ENCODE measurements at regions not wholly inside any gene's neighbourhood (a gene's known extent, or its start where the extent isn't known, plus 50 kb on each side); places are given as distances from the start of the nearest gene placed in this dataset.

GRCh38 chr2:237171396-237171795 lies 85.7 kb downstream of the COPS8 start:
- TF ChIP-seq CTCF (IDR thresholded peaks at IDR 0.05) = peak; percentile 74
- peak; percentile 91 for DNase-seq
- H3K4me3 Mint-ChIP-seq = peak overlapping the region; percentile 81
- no peaks in the 10 kb centered on the region for H3K27me3 Mint-ChIP-seq (ENCODE audit: insufficient read depth)
- peak overlapping the region; percentile 87 for H3K27ac Mint-ChIP-seq
- peaks cover 21% of the 10 kb centered on the region for H3K9me3 Mint-ChIP-seq
- H3K4me1 Mint-ChIP-seq (ENCODE audit: low read depth) = peaks cover 49% of the 10 kb centered on the region
- peaks cover 28% of the 10 kb centered on the region for H3K36me3 Mint-ChIP-seq (ENCODE audit: low read depth)

GRCh38 chr2:237171881-237172280 lies 86.2 kb downstream of the COPS8 start:
- peaks cover 28% of the 10 kb centered on the region for H3K36me3 Mint-ChIP-seq (ENCODE audit: low read depth)
- no peaks in the 10 kb centered on the region for H3K27me3 Mint-ChIP-seq (ENCODE audit: insufficient read depth)
- H3K9me3 Mint-ChIP-seq = peaks cover 21% of the 10 kb centered on the region
- no peak for DNase-seq
- peaks cover 48% of the 10 kb centered on the region for H3K4me1 Mint-ChIP-seq (ENCODE audit: low read depth)
- peak overlapping the region; percentile 81 for H3K4me3 Mint-ChIP-seq
- peak overlapping the region; percentile 87 for H3K27ac Mint-ChIP-seq
- no peak for TF ChIP-seq CTCF (IDR thresholded peaks at IDR 0.05)

- Mint-ChIP-seq H3K4me1 (ENCODE audit: low read depth) (peaks cover 70% of the 10 kb centered on the region), H3K9me3 (peaks cover 10% of the 10 kb centered on the region), H3K27ac (no peak overlapping the region; the same call in 1 of the 2 replicates), H3K27me3 (ENCODE audit: insufficient read depth) (no peaks in the 10 kb centered on the region), H3K4me3 (no peak overlapping the region), H3K36me3 (ENCODE audit: low read depth) (peaks cover 12% of the 10 kb centered on the region)
- no peak for TF ChIP-seq CTCF (IDR thresholded peaks at IDR 0.05)
- no peak for DNase-seq
These were observed 91.4 kb downstream of the COPS8 start for GRCh38 chr2:237177052-237177451.

GRCh38 chr2:237177986-237178385 lies 92.3 kb downstream of the COPS8 start:
- peaks cover 12% of the 10 kb centered on the region for H3K36me3 Mint-ChIP-seq (ENCODE audit: low read depth)
- TF ChIP-seq CTCF (IDR thresholded peaks at IDR 0.05) = no peak
- H3K27ac Mint-ChIP-seq = peak overlapping the region; percentile 84
- no peak for DNase-seq
- H3K4me1 Mint-ChIP-seq (ENCODE audit: low read depth) = peaks cover 70% of the 10 kb centered on the region
- peaks cover 10% of the 10 kb centered on the region for H3K9me3 Mint-ChIP-seq
- no peaks in the 10 kb centered on the region for H3K27me3 Mint-ChIP-seq (ENCODE audit: insufficient read depth)
- H3K4me3 Mint-ChIP-seq = peak overlapping the region; percentile 55; the same call in 1 of the 2 replicates

GRCh38 chr2:237178396-237178795 lies 92.7 kb downstream of the COPS8 start:
- H3K4me3 Mint-ChIP-seq = peak overlapping the region; percentile 55
- H3K27ac Mint-ChIP-seq = peak overlapping the region; percentile 84
- H3K27me3 Mint-ChIP-seq (ENCODE audit: insufficient read depth) = no peaks in the 10 kb centered on the region
- TF ChIP-seq CTCF (IDR thresholded peaks at IDR 0.05) = no peak
- H3K36me3 Mint-ChIP-seq (ENCODE audit: low read depth) = peaks cover 10% of the 10 kb centered on the region
- H3K9me3 Mint-ChIP-seq = peaks cover 10% of the 10 kb centered on the region
- peaks cover 70% of the 10 kb centered on the region for H3K4me1 Mint-ChIP-seq (ENCODE audit: low read depth)
- DNase-seq = peak; percentile 84

GRCh38 chr2:237179161-237179560 lies 93.5 kb downstream of the COPS8 start:
- no peak for DNase-seq
- H3K27ac Mint-ChIP-seq = peak overlapping the region; percentile 84
- H3K4me1 Mint-ChIP-seq (ENCODE audit: low read depth) = peaks cover 75% of the 10 kb centered on the region
- peaks cover 8% of the 10 kb centered on the region for H3K36me3 Mint-ChIP-seq (ENCODE audit: low read depth)
- H3K4me3 Mint-ChIP-seq = no peak overlapping the region; the same call in 1 of the 2 replicates
- peaks cover 10% of the 10 kb centered on the region for H3K9me3 Mint-ChIP-seq
- H3K27me3 Mint-ChIP-seq (ENCODE audit: insufficient read depth) = no peaks in the 10 kb centered on the region
- TF ChIP-seq CTCF (IDR thresholded peaks at IDR 0.05) = no peak

Measured in HFFc6 (cell line).